RWPE1 (cell line): ENCODE measurements at regions not wholly inside any gene's neighbourhood (a gene's known extent, or its start where the extent isn't known, plus 50 kb on each side); places are given as distances from the start of the nearest gene placed in this dataset.

Source experiments
- CTCF ChIA-PET: fragments of 350-600 bp; sonication (Branson Sonifier 250); formaldehyde crosslinking; extraction: SDS; loops from one replicate; lab custom pipeline; 2021; lab: Yijun Ruan, JAX
- POLR2A ChIA-PET: fragments of 400-600 bp; formaldehyde crosslinking; extraction: SDS; loops from one replicate; lab custom pipeline; 2020; ENCODE audit warnings: antibody characterized with exemption; ENCODE audit not compliant: low non-redundant PET; lab: Yijun Ruan, JAX
- DNase-seq: peaks from one replicate; pipeline ENCODE4 v3.0.0; 2012; ENCODE audit warnings: low spot score
- H3K27ac ChIP-seq: fragments of 450-650 bp; 2 replicates; pipeline ENCODE4 v1.5.1; 2017
- CTCF ChIP-seq: fragments of 450-650 bp; conservative IDR thresholded peaks from 2 replicates; pipeline ENCODE4 v1.5.1; 2017; ENCODE audit warnings: low read depth, mild to moderate bottlenecking

- DNase-seq = no peak
- CTCF ChIA-PET = no interaction called here
- no peak overlapping the region for H3K27ac ChIP-seq
- no peak for TF ChIP-seq CTCF
- POLR2A ChIA-PET = no interaction called here
Measured at GRCh38 chr13:72431981-72432682, 295.3 kb downstream of the MZT1 start.

- no peak for TF ChIP-seq CTCF
- CTCF ChIA-PET = interaction anchor here (0.6 kb wide), 2 partner anchors 15 to 842 kb away, joined by 4 read pairs; no protein-coding TSS in a partner anchor
- DNase-seq = no peak
- H3K27ac ChIP-seq = no peak overlapping the region
- POLR2A ChIA-PET = no interaction called here
Measured at GRCh38 chr13:72430923-72431322, 296.5 kb downstream of the MZT1 start.

DNA sequence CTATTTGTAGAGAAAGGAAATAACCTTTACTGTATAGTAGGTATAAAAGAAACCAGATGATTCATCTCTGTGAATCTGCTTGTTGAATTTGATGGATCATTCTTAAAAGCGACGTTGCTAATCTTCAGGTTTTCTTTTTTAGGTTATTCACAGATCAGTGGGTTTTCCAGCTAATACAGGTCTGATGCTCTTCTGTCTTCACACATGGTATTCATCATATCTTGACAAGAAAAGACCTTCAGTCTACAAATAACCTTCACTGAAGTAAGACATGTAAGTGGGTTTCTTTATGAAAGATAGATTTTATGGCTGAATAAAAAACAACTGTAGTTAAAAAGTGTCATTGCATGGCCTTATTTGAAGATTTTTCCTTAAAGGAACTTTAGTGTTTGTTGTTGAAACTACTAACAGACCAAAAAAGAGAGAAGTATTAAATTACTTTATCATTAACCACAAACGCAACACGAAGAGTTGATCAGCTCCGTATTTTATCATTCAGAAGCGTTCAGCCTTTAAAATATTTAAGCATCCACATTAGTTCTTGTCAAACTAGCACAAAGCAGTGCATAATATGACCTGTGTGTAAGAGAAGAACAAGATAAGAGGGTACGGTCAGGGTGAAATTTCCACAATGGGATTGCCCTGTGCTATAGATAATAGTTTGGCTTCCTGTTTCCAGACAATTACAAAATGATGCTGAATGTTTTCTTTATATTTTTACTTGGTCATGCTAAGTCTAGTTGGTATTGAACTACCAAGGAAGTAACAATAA lies 299.5 kb downstream of the MZT1 start:
- no peak for TF ChIP-seq CTCF
- CTCF ChIA-PET = interaction anchor here (0.6 kb wide), 1 partner anchor 96 kb away, joined by 4 read pairs; no protein-coding TSS in a partner anchor
- DNase-seq = no peak
- POLR2A ChIA-PET = no interaction called here
- H3K27ac ChIP-seq = no peak overlapping the region

GRCh38 chr13:72424059-72424458 lies 303.4 kb downstream of the MZT1 start:
- no peak for DNase-seq
- ChIA-PET POLR2A (no interaction called here), CTCF (no interaction called here)
- no peak for TF ChIP-seq CTCF
- no peak overlapping the region for H3K27ac ChIP-seq

DNA sequence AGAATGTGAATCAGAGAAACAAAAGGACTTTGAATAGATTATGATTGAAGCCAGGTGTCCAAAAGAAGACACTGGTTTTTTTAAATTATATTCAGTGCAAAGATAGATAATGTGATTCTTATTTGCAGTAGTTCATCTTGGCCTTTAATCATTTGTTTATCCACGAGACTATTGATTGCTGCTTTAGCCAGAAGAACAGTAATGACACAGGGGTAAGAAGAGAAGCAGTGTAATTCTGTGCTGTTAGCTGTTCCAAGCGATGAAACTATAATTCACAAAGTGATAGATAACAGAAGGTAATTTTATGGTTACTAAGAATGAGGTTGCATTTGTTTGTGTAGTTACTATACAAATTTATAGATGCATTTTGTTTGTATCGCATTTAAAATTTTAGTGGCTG lies 311.6 kb downstream of the MZT1 start:
- no peak for DNase-seq
- POLR2A ChIA-PET = no interaction called here
- no peak overlapping the region for H3K27ac ChIP-seq
- TF ChIP-seq CTCF = no peak
- CTCF ChIA-PET = no interaction called here

GRCh38 chr13:72412481-72412880 lies 314.9 kb downstream of the MZT1 start:
- CTCF ChIA-PET = no interaction called here
- TF ChIP-seq CTCF = no peak
- no peak overlapping the region for H3K27ac ChIP-seq
- POLR2A ChIA-PET = no interaction called here
- DNase-seq = no peak
